CD14-positive monocyte (primary cell): ENCODE measurements at regions not wholly inside any gene's neighbourhood (a gene's known extent, or its start where the extent isn't known, plus 50 kb on each side); places are given as distances from the start of the nearest gene placed in this dataset.

ENCODE experiments used
- DNase-seq, 3 donors: peaks; one replicate each; pipeline ENCODE4 v3.0.0-alpha.2; 2011 to 2022
- H2AFZ ChIP-seq: 2 replicates; pipeline ENCODE4 v1.6.0; 2012; ENCODE audit warnings: mild to moderate bottlenecking, low read depth, low read length, inconsistent platforms; ENCODE audit not compliant: insufficient read depth, poor library complexity, severe bottlenecking
- H3K27ac ChIP-seq, 2 donors: 1 replicate in 1 of 2; 2 replicates in 1 of 2; pipeline ENCODE4 v1.5.1; 2012 to 2013; ENCODE audit warnings: low read length in 2 of 2, control low read depth in 1 of 2, inconsistent platforms in 1 of 2, low read depth in 1 of 2, mild to moderate bottlenecking in 1 of 2
- H3K27me3 ChIP-seq, 2 donors: one replicate each; pipeline versions ENCODE4 v1.6.0 to v1.6.1; 2011 to 2013; ENCODE audit warnings: low read length in 2 of 2; ENCODE audit not compliant: control insufficient read depth in 2 of 2, insufficient read depth in 2 of 2
- H3K36me3 ChIP-seq, 2 donors: replicated peaks in 1 of 2; 1 replicate in 1 of 2; 2 replicates in 1 of 2; pipeline versions ENCODE4 v1.5.1 to v1.6.1; 2012 to 2013; ENCODE audit warnings: low read length in 2 of 2, control low read depth in 1 of 2, inconsistent platforms in 1 of 2, mild to moderate bottlenecking in 1 of 2; ENCODE audit not compliant: insufficient read depth in 2 of 2, control insufficient read depth in 1 of 2
- H3K4me1 ChIP-seq, 2 donors: 1 replicate in 1 of 2; 2 replicates in 1 of 2; pipeline versions ENCODE4 v1.5.1 to v1.6.1; 2012 to 2013; ENCODE audit warnings: low read length in 2 of 2, control low read depth in 1 of 2, inconsistent platforms in 1 of 2, mild to moderate bottlenecking in 1 of 2, moderate library complexity in 1 of 2; ENCODE audit not compliant: insufficient read depth in 2 of 2, control insufficient read depth in 1 of 2
- H3K4me2 ChIP-seq: replicated peaks from 2 replicates; pipeline ENCODE3; 2012; ENCODE audit warnings: low read length, moderate library complexity, mild to moderate bottlenecking; ENCODE audit not compliant: poor library complexity, severe bottlenecking; ENCODE audit errors: extremely low read depth
- H3K4me3 ChIP-seq, 3 experiments: fragments of 200-600 bp in 1 of 3; sonication (generic) in 1 of 3; replicated peaks in 1 of 3; 1 replicate in 2 of 3; 2 replicates in 1 of 3; pipeline ENCODE4 v1.5.1; 2011 to 2013; ENCODE audit warnings: low read length in 3 of 3, mild to moderate bottlenecking in 3 of 3, control low read depth in 2 of 3, low read depth in 2 of 3, inconsistent platforms in 1 of 3, moderate library complexity in 1 of 3
- H3K79me2 ChIP-seq: 2 replicates; pipeline ENCODE4 v1.6.0; 2012; ENCODE audit warnings: mild to moderate bottlenecking, control low read depth, inconsistent platforms, low read length, moderate library complexity; ENCODE audit not compliant: insufficient read depth
- H3K9ac ChIP-seq: 2 replicates; pipeline ENCODE4 v1.6.0; 2017; ENCODE audit warnings: low read length, mild to moderate bottlenecking; ENCODE audit not compliant: insufficient read depth, poor library complexity, severe bottlenecking
- H3K9me3 ChIP-seq, 2 donors: replicated peaks in 1 of 2; 1 replicate in 1 of 2; 2 replicates in 1 of 2; pipeline versions ENCODE4 v1.5.1 to v1.6.1; 2012 to 2013; ENCODE audit warnings: low read length in 2 of 2, control low read depth in 1 of 2; ENCODE audit not compliant: control insufficient read depth in 1 of 2, insufficient read depth in 1 of 2
- H4K20me1 ChIP-seq: 2 replicates; pipeline ENCODE4 v1.6.0; 2012; ENCODE audit warnings: mild to moderate bottlenecking, low read length, control low read depth, moderate library complexity; ENCODE audit not compliant: insufficient read depth
- H3K27ac Mint-ChIP-seq, 7 donors: one replicate each; pipeline ENCODE4 v1.8.0; 2020; ENCODE audit warnings: mild to moderate bottlenecking in 7 of 7, mixed read lengths in 7 of 7, moderate library complexity in 6 of 7, inconsistent platforms in 2 of 7
- H3K27me3 Mint-ChIP-seq, 3 donors: one replicate each; pipeline ENCODE4 v1.8.0; 2021 to 2022; ENCODE audit warnings: low read depth in 3 of 3, mild to moderate bottlenecking in 3 of 3, mixed read lengths in 3 of 3, moderate library complexity in 3 of 3, inconsistent platforms in 1 of 3
- H3K36me3 Mint-ChIP-seq, 2 donors: one replicate each; pipeline ENCODE4 v1.8.0; 2020; ENCODE audit warnings: mixed read lengths in 2 of 2, inconsistent platforms in 1 of 2, mild to moderate bottlenecking in 1 of 2
- H3K4me1 Mint-ChIP-seq: one replicate; pipeline ENCODE4 v1.8.0; 2020; ENCODE audit warnings: mild to moderate bottlenecking, mixed read lengths
- H3K4me3 Mint-ChIP-seq, 2 donors: one replicate each; pipeline ENCODE4 v1.8.0; 2020; ENCODE audit warnings: mild to moderate bottlenecking in 2 of 2, mixed read lengths in 2 of 2, moderate library complexity in 1 of 2
- H3K9me3 Mint-ChIP-seq, 7 donors: one replicate each; pipeline ENCODE4 v1.8.0; 2020 to 2022; ENCODE audit warnings: mixed read lengths in 7 of 7, mild to moderate bottlenecking in 6 of 7, moderate library complexity in 6 of 7, inconsistent platforms in 2 of 7
- WGBS: methylation state at CpG from one replicate; pipeline ENCODE4 v1.1.5; 2013; ENCODE audit warnings: missing lambda C conversion rate; ENCODE audit not compliant: insufficient coverage; 5-methylcytosine and 5-hydroxymethylcytosine counted together
- intact Hi-C, 2 donors: fragments of 100-400 bp; cut with micrococcal nuclease; formaldehyde crosslinking; loops; one replicate each; pipeline versions ENCODE4 v1.15.0 to v1.15.1; 2023
- TF ChIP-seq, protein P1 (sequence below): fragments of 200-600 bp; IDR thresholded peaks from one replicate; pipeline ENCODE4 v1.8.0; 2022; ENCODE audit warnings: antibody characterized with exemption, mild to moderate bottlenecking

DNA sequence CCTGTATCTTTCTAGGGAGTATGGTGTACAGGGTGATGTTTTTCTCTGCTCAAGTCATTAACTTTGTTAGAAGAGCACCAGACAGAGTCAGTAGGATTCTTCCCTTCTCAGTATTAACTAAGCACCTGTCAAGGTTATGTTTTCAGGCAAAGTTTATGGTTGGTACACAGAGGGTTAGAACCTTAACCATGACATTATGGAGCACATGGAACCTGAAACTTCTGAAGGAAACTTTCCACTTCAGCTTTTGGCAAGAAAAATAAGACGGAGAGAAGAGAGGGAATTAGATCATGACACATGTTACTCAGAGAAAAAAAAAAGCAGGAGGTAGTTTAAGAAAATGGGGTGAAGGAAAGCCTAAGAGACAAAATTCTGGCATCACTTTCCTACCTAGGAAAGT is 112.9 kb upstream of the PDE7B start:
- DNase-seq, result no peak
- Histone ChIP-seq H3K9me3 (peaks cover 0 to 2% of the 10 kb centered on the region in 2 donors), H3K9ac (no peak overlapping the region), H3K4me1 (no peaks in the 10 kb centered on the region), H3K4me3 (no peak overlapping the region), H3K27me3 (no peaks in the 10 kb centered on the region), H3K79me2 (no peaks in the 10 kb centered on the region), H2AFZ (no peak overlapping the region), H3K4me2 (no peak overlapping the region), H3K27ac (no peak overlapping the region), H3K36me3 (no peaks in the 10 kb centered on the region), H4K20me1 (no peaks in the 10 kb centered on the region)
- Mint-ChIP-seq H3K4me3 (no peak overlapping the region), H3K4me1 (no peaks in the 10 kb centered on the region), H3K27me3 (no peaks in the 10 kb centered on the region), H3K36me3 (no peaks in the 10 kb centered on the region), H3K27ac (no peak overlapping the region), H3K9me3 (peaks cover 0 to 7% (median 4%) of the 10 kb centered on the region in 7 donors)
- intact Hi-C loops, result no loop called here
- WGBS, result no CpG with 5 or more reads among the region's 1 CpG
- TF ChIP-seq, protein P1, sequence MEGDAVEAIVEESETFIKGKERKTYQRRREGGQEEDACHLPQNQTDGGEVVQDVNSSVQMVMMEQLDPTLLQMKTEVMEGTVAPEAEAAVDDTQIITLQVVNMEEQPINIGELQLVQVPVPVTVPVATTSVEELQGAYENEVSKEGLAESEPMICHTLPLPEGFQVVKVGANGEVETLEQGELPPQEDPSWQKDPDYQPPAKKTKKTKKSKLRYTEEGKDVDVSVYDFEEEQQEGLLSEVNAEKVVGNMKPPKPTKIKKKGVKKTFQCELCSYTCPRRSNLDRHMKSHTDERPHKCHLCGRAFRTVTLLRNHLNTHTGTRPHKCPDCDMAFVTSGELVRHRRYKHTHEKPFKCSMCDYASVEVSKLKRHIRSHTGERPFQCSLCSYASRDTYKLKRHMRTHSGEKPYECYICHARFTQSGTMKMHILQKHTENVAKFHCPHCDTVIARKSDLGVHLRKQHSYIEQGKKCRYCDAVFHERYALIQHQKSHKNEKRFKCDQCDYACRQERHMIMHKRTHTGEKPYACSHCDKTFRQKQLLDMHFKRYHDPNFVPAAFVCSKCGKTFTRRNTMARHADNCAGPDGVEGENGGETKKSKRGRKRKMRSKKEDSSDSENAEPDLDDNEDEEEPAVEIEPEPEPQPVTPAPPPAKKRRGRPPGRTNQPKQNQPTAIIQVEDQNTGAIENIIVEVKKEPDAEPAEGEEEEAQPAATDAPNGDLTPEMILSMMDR, result no peak

DNA sequence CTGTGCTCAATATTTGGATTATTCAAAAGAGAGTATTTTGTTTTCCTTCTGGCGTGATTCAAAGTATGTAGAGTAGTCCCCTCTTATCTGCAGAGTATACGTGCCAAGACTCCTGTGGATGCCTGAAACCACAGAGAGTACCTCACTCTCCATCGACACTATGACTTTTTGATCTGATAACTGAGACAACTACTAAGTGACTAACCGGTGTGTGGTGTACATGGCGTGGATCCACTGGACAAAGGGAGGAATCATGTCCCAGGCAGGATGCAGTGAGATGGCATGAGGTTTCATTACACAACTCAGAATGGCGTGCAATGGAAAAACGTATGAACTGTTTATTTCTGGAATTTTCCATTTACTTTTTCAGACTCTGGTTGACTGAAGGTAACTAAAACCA is 112.2 kb upstream of the PDE7B start:
- H3K4me1 Mint-ChIP-seq, result no peaks in the 10 kb centered on the region
- 83% methylated on average over 1 of the region's 7 CpGs for WGBS
- DNase-seq, result no peak

More for the DNA sequence above, 112.2 kb upstream of the PDE7B start:
- Histone ChIP-seq H3K27ac (no peak overlapping the region), H4K20me1 (no peaks in the 10 kb centered on the region), H3K4me2 (no peak overlapping the region), H2AFZ (no peak overlapping the region), H3K27me3 (no peaks in the 10 kb centered on the region), H3K9me3 (peaks cover 0 to 2% of the 10 kb centered on the region in 2 donors), H3K4me3 (no peak overlapping the region), H3K79me2 (no peaks in the 10 kb centered on the region), H3K9ac (no peak overlapping the region), H3K36me3 (no peaks in the 10 kb centered on the region), H3K4me1 (no peaks in the 10 kb centered on the region)
- Mint-ChIP-seq H3K27ac (no peak overlapping the region), H3K9me3 (peaks cover 0 to 7% (median 4%) of the 10 kb centered on the region in 7 donors), H3K36me3 (no peaks in the 10 kb centered on the region), H3K27me3 (no peaks in the 10 kb centered on the region), H3K4me3 (no peak overlapping the region)
- intact Hi-C loops, result no loop called here
- TF ChIP-seq, protein P1, result no peak
